HEK293 (cell line): ENCODE measurements at regions not wholly inside any gene's neighbourhood (a gene's known extent, or its start where the extent isn't known, plus 50 kb on each side); places are given as distances from the start of the nearest gene placed in this dataset.

Experiments used
- CTCF ChIP-seq: fragments of 450-650 bp; formaldehyde crosslinking; IDR thresholded peaks from 2 replicates; pipeline ENCODE4 v1.5.1; 2016; ENCODE audit warnings: missing biosample characterization, missing genetic modification characterization
- YY1 ChIP-seq: fragments of 450-650 bp; formaldehyde crosslinking; IDR thresholded peaks from 2 replicates; pipeline ENCODE4 v1.5.1; 2018; ENCODE audit warnings: missing biosample characterization, missing genetic modification characterization

DNA sequence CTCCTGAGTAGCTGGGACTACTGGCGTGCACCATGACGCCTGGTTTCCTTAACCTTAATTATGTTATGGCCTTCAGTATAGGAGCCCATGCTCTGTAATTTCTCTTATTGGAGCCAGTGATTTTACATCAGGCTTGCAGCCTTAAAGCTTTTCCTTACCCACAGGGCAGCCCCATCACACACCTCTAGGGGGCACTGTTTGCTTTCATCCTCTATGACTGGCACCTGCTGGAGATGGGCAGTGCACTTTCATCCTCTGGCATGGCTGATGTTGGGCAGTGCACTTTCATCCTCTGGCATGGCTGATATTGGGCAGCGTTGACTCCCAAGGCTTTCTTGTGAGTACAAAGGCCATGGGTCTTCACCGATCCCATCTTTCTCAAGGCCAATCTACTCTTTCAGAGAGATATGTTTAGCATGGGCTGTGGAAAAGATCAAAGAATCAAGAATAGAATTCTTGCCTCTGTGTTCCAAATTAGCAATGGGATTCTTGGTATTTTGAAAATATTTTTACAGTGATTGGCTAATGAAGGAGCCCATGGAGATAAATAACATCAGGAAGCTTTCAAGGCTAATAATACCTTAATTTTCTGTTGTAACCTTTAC is 80.7 kb upstream of the MEX3C start:
- TF ChIP-seq YY1 (tag by site-specific recombination) (no peak), CTCF (0 out of 2 replicates have a peak, but pooled peaks have one; percentile 20)
